Keratinocyte (primary cell): ENCODE measurements at regions not wholly inside any gene's neighbourhood (a gene's known extent, or its start where the extent isn't known, plus 50 kb on each side); places are given as distances from the start of the nearest gene placed in this dataset.

Experiments used
- DNase-seq: peaks from one replicate; pipeline ENCODE4 v3.0.0-alpha.2; 2011; ENCODE audit warnings: low read depth, missing footprints, low spot score
- FAIRE-seq: peaks from 2 replicates; lab custom pipeline; 2011; peaks lifted over from hg19 to GRCh38; lab: Jason Lieb, UNC
- H2AFZ ChIP-seq: 2 replicates; pipeline ENCODE4 v1.6.0; 2012; ENCODE audit warnings: low read length, control low read depth, inconsistent platforms; ENCODE audit not compliant: control insufficient read depth
- H3K27ac ChIP-seq: 2 replicates; pipeline ENCODE4 v1.5.1; 2011; ENCODE audit warnings: low read length; ENCODE audit not compliant: control insufficient read depth, insufficient read depth
- H3K27me3 ChIP-seq: 3 replicates; pipeline ENCODE4 v1.6.0; 2011; ENCODE audit warnings: low read length; ENCODE audit not compliant: control insufficient read depth, insufficient read depth; ENCODE audit errors: extremely low read depth
- H3K36me3 ChIP-seq, 2 experiments: 2 replicates in 1 of 2; 3 replicates in 1 of 2; pipeline ENCODE4 v1.5.1; 2011; ENCODE audit warnings: low read length in 2 of 2, mild to moderate bottlenecking in 1 of 2; ENCODE audit not compliant: control insufficient read depth in 2 of 2, insufficient read depth in 2 of 2; ENCODE audit errors: extremely low read depth in 1 of 2
- H3K4me1 ChIP-seq: 3 replicates; pipeline ENCODE4 v1.5.1; 2011; ENCODE audit warnings: low read length; ENCODE audit not compliant: control insufficient read depth, insufficient read depth; ENCODE audit errors: extremely low read depth
- H3K4me2 ChIP-seq: 3 replicates; pipeline ENCODE4 v1.6.0; 2011; ENCODE audit warnings: low read depth, low read length; ENCODE audit not compliant: control insufficient read depth, insufficient read depth; ENCODE audit errors: extremely low read depth
- H3K4me3 ChIP-seq, 3 experiments: fragments of 200-600 bp in 1 of 3; sonication (generic) in 1 of 3; 2 replicates in 2 of 3; 3 replicates in 1 of 3; pipeline ENCODE4 v1.5.1; 2011 to 2016; ENCODE audit warnings: low read length in 3 of 3, mild to moderate bottlenecking in 3 of 3, control low read depth in 2 of 3, inconsistent platforms in 1 of 3, low read depth in 1 of 3, mixed read lengths in 1 of 3, mixed run types in 1 of 3, moderate library complexity in 1 of 3; ENCODE audit not compliant: control insufficient read depth in 2 of 3, insufficient read depth in 2 of 3; ENCODE audit errors: extremely low read depth in 1 of 3
- H3K79me2 ChIP-seq: 2 replicates; pipeline ENCODE4 v1.6.0; 2012; ENCODE audit warnings: low read length; ENCODE audit not compliant: control insufficient read depth, insufficient read depth
- H3K9ac ChIP-seq: 3 replicates; pipeline ENCODE4 v1.6.0; 2011; ENCODE audit warnings: low read length; ENCODE audit not compliant: control insufficient read depth, insufficient read depth; ENCODE audit errors: extremely low read depth
- H3K9me1 ChIP-seq: 3 replicates; pipeline ENCODE4 v1.6.0; 2011; ENCODE audit warnings: low read length; ENCODE audit not compliant: control insufficient read depth, insufficient read depth; ENCODE audit errors: extremely low read depth
- H3K9me3 ChIP-seq: 2 replicates; pipeline ENCODE4 v1.5.1; 2012; ENCODE audit warnings: low read depth, low read length; ENCODE audit not compliant: control insufficient read depth
- H4K20me1 ChIP-seq: 3 replicates; pipeline ENCODE4 v1.6.0; 2011; ENCODE audit warnings: low read length; ENCODE audit not compliant: control insufficient read depth, insufficient read depth; ENCODE audit errors: extremely low read depth
- EZH2 ChIP-seq: IDR thresholded peaks from one replicate; pipeline ENCODE4 v1.6.1; 2012; ENCODE audit warnings: inconsistent platforms, mild to moderate bottlenecking, low read length, moderate library complexity
- dilution Hi-C: fragments of 300-500 bp; cut with MboI; formaldehyde crosslinking; loops from one replicate; pipeline ENCODE4 v1.7.0; 2020; ENCODE audit warnings: low sequenced_read_pairs; ENCODE audit not compliant: extremely low pct_ligation_motif_present
- TF ChIP-seq, protein P1 (sequence below), 3 experiments: IDR thresholded peaks in 1 of 3; conservative IDR thresholded peaks in 1 of 3; optimal IDR thresholded peaks in 1 of 3; 2 replicates in 2 of 3; 3 replicates in 1 of 3; pipeline versions ENCODE3 to v1.5.1; 2011; ENCODE audit warnings: low read length in 3 of 3, mild to moderate bottlenecking in 3 of 3, moderate library complexity in 2 of 3, control low read depth in 1 of 3, inconsistent platforms in 1 of 3; ENCODE audit not compliant: insufficient read depth in 2 of 3; ENCODE audit errors: extremely low read depth in 1 of 3

DNA sequence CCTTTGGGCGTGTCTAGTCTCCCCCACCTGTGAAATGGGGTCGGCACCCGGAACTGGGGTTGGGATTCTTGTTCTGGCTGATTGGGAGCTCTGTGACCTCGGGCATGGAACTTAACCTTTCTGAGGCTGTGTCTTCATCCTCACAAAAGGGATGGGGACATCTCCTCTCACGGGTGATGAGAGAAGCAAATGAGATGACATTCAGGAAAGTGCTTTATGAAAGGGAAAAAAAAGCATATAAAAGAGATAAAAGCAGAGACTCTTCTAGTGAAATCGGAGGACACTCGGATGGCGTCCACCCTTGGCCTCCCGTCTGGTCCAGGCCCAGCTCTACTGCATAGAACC is 98.9 kb downstream of the LRRC74A start:
- Histone ChIP-seq H3K4me1 (peaks cover 36% of the 10 kb centered on the region), H4K20me1 (no peaks in the 10 kb centered on the region), H3K9me3 (no peaks in the 10 kb centered on the region), H3K79me2 (no peaks in the 10 kb centered on the region), H3K4me3 (no peak overlapping the region), H2AFZ (no peak overlapping the region), H3K36me3 (no peaks in the 10 kb centered on the region), H3K27me3 (no peaks in the 10 kb centered on the region), H3K27ac (no peak overlapping the region), H3K9me1 (peaks cover 3% of the 10 kb centered on the region), H3K4me2 (no peak overlapping the region), H3K9ac (no peak overlapping the region)
- no peak for FAIRE-seq
- dilution Hi-C loops: no loop called here
- no peak for DNase-seq
- TF ChIP-seq EZH2: no peak
- TF ChIP-seq, protein P1, sequence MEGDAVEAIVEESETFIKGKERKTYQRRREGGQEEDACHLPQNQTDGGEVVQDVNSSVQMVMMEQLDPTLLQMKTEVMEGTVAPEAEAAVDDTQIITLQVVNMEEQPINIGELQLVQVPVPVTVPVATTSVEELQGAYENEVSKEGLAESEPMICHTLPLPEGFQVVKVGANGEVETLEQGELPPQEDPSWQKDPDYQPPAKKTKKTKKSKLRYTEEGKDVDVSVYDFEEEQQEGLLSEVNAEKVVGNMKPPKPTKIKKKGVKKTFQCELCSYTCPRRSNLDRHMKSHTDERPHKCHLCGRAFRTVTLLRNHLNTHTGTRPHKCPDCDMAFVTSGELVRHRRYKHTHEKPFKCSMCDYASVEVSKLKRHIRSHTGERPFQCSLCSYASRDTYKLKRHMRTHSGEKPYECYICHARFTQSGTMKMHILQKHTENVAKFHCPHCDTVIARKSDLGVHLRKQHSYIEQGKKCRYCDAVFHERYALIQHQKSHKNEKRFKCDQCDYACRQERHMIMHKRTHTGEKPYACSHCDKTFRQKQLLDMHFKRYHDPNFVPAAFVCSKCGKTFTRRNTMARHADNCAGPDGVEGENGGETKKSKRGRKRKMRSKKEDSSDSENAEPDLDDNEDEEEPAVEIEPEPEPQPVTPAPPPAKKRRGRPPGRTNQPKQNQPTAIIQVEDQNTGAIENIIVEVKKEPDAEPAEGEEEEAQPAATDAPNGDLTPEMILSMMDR (optimal IDR thresholded peaks at IDR 0.05 in 1 of 3, IDR thresholded peaks at IDR 0.05 in 1 of 3, conservative IDR thresholded peaks at IDR 0.05 in 1 of 3; ENCODE audit: extremely low read depth in 1 of 3, insufficient read depth in 2 of 3, low read length in 3 of 3): no peak

DNA sequence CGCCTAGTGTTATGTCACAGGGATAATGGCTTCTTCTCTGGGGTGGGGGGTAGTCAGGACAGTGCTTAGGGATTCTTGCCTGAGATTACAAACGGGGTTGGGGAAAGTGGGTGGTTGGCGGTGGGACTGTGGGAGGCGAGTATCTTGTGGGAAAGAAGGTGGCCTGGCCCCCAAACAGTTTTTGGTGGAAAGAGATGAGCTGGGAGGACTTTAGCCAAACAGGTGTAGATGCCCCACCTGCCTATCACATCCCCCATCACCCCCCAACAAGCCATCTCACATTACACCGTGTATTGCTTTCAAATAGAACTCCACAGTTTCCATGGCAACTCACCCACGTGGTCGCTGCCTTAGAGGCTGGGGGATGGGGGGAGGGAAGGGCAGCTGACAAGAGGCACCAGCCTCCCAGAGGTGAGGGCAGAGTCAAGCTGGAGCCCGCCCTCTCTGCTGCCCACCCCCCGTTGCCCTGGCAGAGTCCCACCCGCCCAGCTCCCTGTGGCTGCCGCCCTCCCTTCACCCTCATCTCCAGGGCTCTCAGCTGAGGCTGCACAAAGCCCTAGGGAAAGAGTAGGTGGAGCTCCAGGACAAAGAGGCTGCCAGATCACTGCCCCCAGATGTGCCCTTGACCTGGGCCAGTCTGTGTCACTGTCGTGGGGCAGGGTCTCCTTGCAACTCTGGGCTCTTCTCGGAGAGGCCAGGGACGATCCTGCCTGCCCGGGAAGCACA is 98.3 kb downstream of the LRRC74A start:
- no peak overlapping the region for H3K27ac ChIP-seq
- no peak overlapping the region for H3K4me3 ChIP-seq
- dilution Hi-C loops: no loop called here
- H2AFZ ChIP-seq: no peak overlapping the region
- no peaks in the 10 kb centered on the region for H3K27me3 ChIP-seq
- H3K36me3 ChIP-seq: no peaks in the 10 kb centered on the region
- H3K4me2 ChIP-seq: no peak overlapping the region
- peaks cover 35% of the 10 kb centered on the region for H3K4me1 ChIP-seq
- no peak overlapping the region for H3K9ac ChIP-seq
- peaks cover 3% of the 10 kb centered on the region for H3K9me1 ChIP-seq
- H3K79me2 ChIP-seq: no peaks in the 10 kb centered on the region
- H4K20me1 ChIP-seq: no peaks in the 10 kb centered on the region
- no peak for FAIRE-seq
- no peak for DNase-seq
- no peaks in the 10 kb centered on the region for H3K9me3 ChIP-seq
- TF ChIP-seq, protein P1 (optimal IDR thresholded peaks at IDR 0.05 in 1 of 3, IDR thresholded peaks at IDR 0.05 in 1 of 3, conservative IDR thresholded peaks at IDR 0.05 in 1 of 3; ENCODE audit: extremely low read depth in 1 of 3, insufficient read depth in 2 of 3, low read length in 3 of 3): no peak
- no peak for TF ChIP-seq EZH2
